ENCODE measurements at regions not wholly inside any gene's neighbourhood (a gene's known extent, or its start where the extent isn't known, plus 50 kb on each side); places are given as distances from the start of the nearest gene placed in this dataset.

DNA sequence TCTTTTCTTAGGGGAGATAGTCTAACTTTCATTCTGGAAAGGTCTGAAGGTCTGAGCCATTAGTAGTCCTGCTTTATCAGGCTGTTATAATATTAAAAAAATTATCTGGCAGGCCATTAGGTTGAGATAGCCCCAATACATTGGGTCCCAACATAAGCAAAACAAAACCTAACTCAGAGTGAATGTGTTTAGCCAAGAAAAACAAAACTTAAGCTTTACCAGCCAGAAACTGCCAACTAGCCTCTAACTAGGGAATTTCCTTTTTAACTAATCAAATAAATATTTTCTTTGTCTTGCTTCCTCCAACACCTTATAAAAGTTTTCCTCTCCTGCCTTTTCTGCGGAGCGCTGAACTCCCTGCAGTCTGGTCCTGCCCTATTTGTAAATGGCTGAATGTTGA, 1137.7 kb upstream of the CNTN5 start (continued):
- TF ChIP-seq, protein P1, sequence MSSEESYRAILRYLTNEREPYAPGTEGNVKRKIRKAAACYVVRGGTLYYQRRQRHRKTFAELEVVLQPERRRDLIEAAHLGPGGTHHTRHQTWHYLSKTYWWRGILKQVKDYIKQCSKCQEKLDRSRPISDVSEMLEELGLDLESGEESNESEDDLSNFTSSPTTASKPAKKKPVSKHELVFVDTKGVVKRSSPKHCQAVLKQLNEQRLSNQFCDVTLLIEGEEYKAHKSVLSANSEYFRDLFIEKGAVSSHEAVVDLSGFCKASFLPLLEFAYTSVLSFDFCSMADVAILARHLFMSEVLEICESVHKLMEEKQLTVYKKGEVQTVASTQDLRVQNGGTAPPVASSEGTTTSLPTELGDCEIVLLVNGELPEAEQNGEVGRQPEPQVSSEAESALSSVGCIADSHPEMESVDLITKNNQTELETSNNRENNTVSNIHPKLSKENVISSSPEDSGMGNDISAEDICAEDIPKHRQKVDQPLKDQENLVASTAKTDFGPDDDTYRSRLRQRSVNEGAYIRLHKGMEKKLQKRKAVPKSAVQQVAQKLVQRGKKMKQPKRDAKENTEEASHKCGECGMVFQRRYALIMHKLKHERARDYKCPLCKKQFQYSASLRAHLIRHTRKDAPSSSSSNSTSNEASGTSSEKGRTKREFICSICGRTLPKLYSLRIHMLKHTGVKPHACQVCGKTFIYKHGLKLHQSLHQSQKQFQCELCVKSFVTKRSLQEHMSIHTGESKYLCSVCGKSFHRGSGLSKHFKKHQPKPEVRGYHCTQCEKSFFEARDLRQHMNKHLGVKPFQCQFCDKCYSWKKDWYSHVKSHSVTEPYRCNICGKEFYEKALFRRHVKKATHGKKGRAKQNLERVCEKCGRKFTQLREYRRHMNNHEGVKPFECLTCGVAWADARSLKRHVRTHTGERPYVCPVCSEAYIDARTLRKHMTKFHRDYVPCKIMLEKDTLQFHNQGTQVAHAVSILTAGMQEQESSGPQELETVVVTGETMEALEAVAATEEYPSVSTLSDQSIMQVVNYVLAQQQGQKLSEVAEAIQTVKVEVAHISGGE (CRISPR knock-in tag; IDR thresholded peaks at IDR 0.05) = no peak

DNA sequence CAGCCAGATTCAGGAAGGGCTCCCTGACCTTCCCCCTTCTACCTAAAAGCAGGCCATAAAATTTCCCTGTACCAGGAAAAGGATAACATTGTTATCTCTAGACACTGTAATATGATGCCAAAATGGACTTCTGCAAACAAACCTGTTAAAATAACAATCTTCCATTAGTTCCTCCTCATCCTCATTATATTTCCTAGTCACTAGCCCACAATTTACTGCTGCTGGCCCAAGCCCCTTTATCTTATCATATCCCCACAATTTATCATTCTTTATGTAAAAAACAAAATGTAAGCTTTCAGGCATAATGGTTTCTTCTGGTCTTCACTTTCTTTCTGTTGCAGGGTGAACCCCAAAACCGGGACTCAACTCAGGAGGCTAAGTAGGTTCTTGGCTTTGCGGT, 1132.1 kb upstream of the CNTN5 start:
- 17% methylated on average over 2 of the region's 2 CpGs for WGBS (ENCODE audit: insufficient coverage, insufficient replicate concordance, low lambda C conversion rate, missing lambda C conversion rate)
- DNase-seq (ENCODE audit: low read depth, low spot score) (no peak), ATAC-seq (no peak), FAIRE-seq (no peak)
- H3K4me3 ChIP-seq = no peak overlapping the region
- no peaks in the 10 kb centered on the region for H3K9me3 ChIP-seq (replicated peaks; ENCODE audit: control insufficient read depth, insufficient read depth, low read length)
- RAD21 ChIA-PET (ENCODE audit: unreplicated experiment) = no interaction called here
- H3K4me1 ChIP-seq (ENCODE audit: control insufficient read depth, insufficient read depth, low read length) = no peaks in the 10 kb centered on the region
- no peaks in the 10 kb centered on the region for H3K36me3 ChIP-seq (ENCODE audit: control insufficient read depth in 2 of 2, insufficient read depth in 2 of 2, low read length in 1 of 2)
- in situ Hi-C loops (cut with MboI) = no loop called here
- POLR2A ChIA-PET = no interaction called here
- no peak overlapping the region for H3K4me2 ChIP-seq (ENCODE audit: control insufficient read depth, insufficient read depth)
- H3K79me2 ChIP-seq (ENCODE audit: control insufficient read depth, insufficient read depth, low read length) = no peaks in the 10 kb centered on the region
- no peak overlapping the region for H2AFZ ChIP-seq (ENCODE audit: control insufficient read depth, low read depth, low read length)
- no peak overlapping the region for H3K9ac ChIP-seq (ENCODE audit: control insufficient read depth, insufficient read depth, low read length)
- no peaks in the 10 kb centered on the region for H4K20me1 ChIP-seq (ENCODE audit: control insufficient read depth, insufficient read depth)
- no peaks in the 10 kb centered on the region for H3K27me3 ChIP-seq (replicated peaks in 1 of 2; ENCODE audit: control insufficient read depth in 2 of 2, insufficient read depth in 2 of 2, low read length in 1 of 2)
- TF ChIP-seq, protein P1 (CRISPR knock-in tag; IDR thresholded peaks at IDR 0.05) = no peak
- TF ChIP-seq RUNX3 (IDR thresholded peaks at IDR 0.05; ENCODE audit: low read length) (no peak), SIN3A (IDR thresholded peaks at IDR 0.05; ENCODE audit: low read depth, low read length) (no peak), PAX5 (IDR thresholded peaks at IDR 0.05; ENCODE audit: borderline replicate concordance, low read depth, low read length) (no peak), EZH2 (IDR thresholded peaks at IDR 0.05; ENCODE audit: borderline replicate concordance, control insufficient read depth, low read depth, low read length) (no peak), ZBED1 (IDR thresholded peaks at IDR 0.05; ENCODE audit: borderline replicate concordance) (no peak), KLF5 (IDR thresholded peaks at IDR 0.05; ENCODE audit: partially characterized antibody) (no peak), STAT3 (IDR thresholded peaks at IDR 0.05; ENCODE audit: low read depth, low read length) (no peak)
- TF ChIP-seq, protein P2, sequence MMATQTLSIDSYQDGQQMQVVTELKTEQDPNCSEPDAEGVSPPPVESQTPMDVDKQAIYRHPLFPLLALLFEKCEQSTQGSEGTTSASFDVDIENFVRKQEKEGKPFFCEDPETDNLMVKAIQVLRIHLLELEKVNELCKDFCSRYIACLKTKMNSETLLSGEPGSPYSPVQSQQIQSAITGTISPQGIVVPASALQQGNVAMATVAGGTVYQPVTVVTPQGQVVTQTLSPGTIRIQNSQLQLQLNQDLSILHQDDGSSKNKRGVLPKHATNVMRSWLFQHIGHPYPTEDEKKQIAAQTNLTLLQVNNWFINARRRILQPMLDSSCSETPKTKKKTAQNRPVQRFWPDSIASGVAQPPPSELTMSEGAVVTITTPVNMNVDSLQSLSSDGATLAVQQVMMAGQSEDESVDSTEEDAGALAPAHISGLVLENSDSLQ (IDR thresholded peaks at IDR 0.05) = no peak
- TF ChIP-seq, protein P3, sequence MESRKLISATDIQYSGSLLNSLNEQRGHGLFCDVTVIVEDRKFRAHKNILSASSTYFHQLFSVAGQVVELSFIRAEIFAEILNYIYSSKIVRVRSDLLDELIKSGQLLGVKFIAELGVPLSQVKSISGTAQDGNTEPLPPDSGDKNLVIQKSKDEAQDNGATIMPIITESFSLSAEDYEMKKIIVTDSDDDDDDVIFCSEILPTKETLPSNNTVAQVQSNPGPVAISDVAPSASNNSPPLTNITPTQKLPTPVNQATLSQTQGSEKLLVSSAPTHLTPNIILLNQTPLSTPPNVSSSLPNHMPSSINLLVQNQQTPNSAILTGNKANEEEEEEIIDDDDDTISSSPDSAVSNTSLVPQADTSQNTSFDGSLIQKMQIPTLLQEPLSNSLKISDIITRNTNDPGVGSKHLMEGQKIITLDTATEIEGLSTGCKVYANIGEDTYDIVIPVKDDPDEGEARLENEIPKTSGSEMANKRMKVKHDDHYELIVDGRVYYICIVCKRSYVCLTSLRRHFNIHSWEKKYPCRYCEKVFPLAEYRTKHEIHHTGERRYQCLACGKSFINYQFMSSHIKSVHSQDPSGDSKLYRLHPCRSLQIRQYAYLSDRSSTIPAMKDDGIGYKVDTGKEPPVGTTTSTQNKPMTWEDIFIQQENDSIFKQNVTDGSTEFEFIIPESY (IDR thresholded peaks at IDR 0.05) = no peak
- no TSS peak for BruUV-seq (replicated peaks)
- no peak overlapping the region for H3K27ac ChIP-seq (ENCODE audit: control insufficient read depth, insufficient read depth)
- intact Hi-C loops (cut with micrococcal nuclease; ENCODE audit: unreplicated experiment) = no loop called here
- CTCF ChIA-PET = no interaction called here
- SMC1A ChIA-PET (ENCODE audit: uncharacterized antibody, unreplicated experiment) = no interaction called here

Data from GM12878 (cell line).